Spinal cord (tissue), 9 donors: ENCODE measurements at regions not wholly inside any gene's neighbourhood (a gene's known extent, or its start where the extent isn't known, plus 50 kb on each side); places are given as distances from the start of the nearest gene placed in this dataset.

Experiments
- DNase-seq, 6 donors: peaks; one replicate each; pipeline versions ENCODE4 v3.0.0 to v3.0.0-alpha.2; 2013 to 2015; ENCODE audit warnings: low spot score in 6 of 6, low read depth in 4 of 6
- H3K27ac ChIP-seq: one replicate; pipeline ENCODE4 v1.5.1; 2013; ENCODE audit warnings: low read depth, low read length, control low read depth
- H3K27me3 ChIP-seq: one replicate; pipeline ENCODE4 v1.6.1; 2013; ENCODE audit warnings: low read length; ENCODE audit not compliant: control insufficient read depth, insufficient read depth
- H3K36me3 ChIP-seq: one replicate; pipeline ENCODE4 v1.6.1; 2013; ENCODE audit warnings: low read length; ENCODE audit not compliant: control insufficient read depth, insufficient read depth
- H3K4me1 ChIP-seq: one replicate; pipeline ENCODE4 v1.6.1; 2013; ENCODE audit warnings: low read length; ENCODE audit not compliant: control insufficient read depth, insufficient read depth
- H3K4me3 ChIP-seq: one replicate; pipeline ENCODE4 v1.5.1; 2013; ENCODE audit warnings: low read depth, low read length, control low read depth
- H3K9me3 ChIP-seq: one replicate; pipeline ENCODE4 v1.6.1; 2013; ENCODE audit warnings: low read length; ENCODE audit not compliant: control insufficient read depth, insufficient read depth
- WGBS: methylation state at CpG from one replicate; pipeline ENCODE4 v1.1.5; 2013; ENCODE audit warnings: missing lambda C conversion rate; ENCODE audit not compliant: insufficient coverage; 5-methylcytosine and 5-hydroxymethylcytosine counted together
- donor health status: healthy.

DNA sequence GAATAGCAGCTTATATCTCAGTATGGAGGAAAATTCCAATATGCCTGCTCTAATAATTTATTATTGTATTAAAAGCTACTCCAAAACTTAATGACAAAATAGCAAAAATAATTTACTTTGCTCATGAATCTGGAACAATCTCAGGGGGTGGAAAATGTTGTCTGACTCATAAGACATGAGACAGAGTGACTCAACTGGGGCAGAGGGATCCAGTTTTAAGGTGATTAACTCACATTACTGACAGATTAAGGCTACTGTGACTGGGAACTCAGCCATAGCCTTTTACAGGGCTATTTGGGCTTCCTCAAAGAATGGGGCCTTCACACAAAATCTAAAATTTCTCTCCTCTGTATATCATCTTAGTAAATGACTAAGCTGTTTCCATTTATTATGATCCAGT, 1172.9 kb downstream of the CDH12 start:
- Histone ChIP-seq H3K4me3 (no peak overlapping the region), H3K4me1 (no peaks in the 10 kb centered on the region), H3K36me3 (no peaks in the 10 kb centered on the region), H3K27me3 (no peaks in the 10 kb centered on the region), H3K27ac (no peak overlapping the region), H3K9me3 (no peaks in the 10 kb centered on the region)
- no peak for DNase-seq

DNA sequence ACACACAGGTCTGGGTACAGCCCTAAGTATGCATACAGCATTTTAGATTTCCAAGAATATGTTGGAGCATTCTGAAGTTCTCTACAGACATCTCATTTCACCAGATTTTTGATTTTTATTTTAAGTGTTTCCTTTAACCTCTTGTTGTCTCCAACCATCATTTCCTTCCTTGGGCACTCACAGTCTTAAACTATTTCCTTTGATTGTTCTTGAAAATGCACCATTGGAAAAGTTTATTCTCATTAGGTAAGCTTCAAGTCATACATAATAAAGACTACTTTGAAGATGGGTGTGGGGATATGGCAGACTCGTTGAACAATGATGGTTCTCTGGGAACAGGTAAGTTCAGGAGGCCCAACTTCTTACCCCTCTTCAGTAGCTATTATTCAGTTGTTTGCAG, 1174.6 kb downstream of the CDH12 start:
- H3K36me3 ChIP-seq: no peaks in the 10 kb centered on the region
- H3K27ac ChIP-seq: no peak overlapping the region
- DNase-seq: no peak
- no CpG with 5 or more reads among the region's 1 CpG for WGBS
- no peaks in the 10 kb centered on the region for H3K27me3 ChIP-seq
- no peaks in the 10 kb centered on the region for H3K4me1 ChIP-seq
- H3K9me3 ChIP-seq: no peaks in the 10 kb centered on the region
- no peak overlapping the region for H3K4me3 ChIP-seq

DNA sequence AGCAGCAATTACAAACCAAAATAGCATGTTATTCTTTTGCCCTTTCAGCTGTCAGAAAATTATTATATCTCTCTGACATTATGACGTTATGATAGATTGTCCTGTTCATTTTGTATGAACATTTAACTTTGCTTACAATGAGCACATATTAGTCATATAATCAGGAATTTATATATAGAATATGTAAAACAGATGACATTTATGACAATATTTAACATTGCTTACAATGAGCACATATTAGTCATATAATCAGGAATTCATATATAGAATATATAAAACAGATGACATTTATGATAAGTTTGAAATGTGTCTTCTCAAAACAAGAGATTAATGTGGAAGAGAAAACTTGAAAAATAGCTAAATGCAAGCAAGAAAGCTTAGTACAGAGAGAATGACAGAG, 1180.2 kb downstream of the CDH12 start:
- WGBS: no CpG with 5 or more reads among the region's 1 CpG
- H3K9me3 ChIP-seq: no peaks in the 10 kb centered on the region
- no peak for DNase-seq
- no peaks in the 10 kb centered on the region for H3K4me1 ChIP-seq
- no peak overlapping the region for H3K4me3 ChIP-seq
- no peaks in the 10 kb centered on the region for H3K27me3 ChIP-seq
- no peak overlapping the region for H3K27ac ChIP-seq
- no peaks in the 10 kb centered on the region for H3K36me3 ChIP-seq

DNA sequence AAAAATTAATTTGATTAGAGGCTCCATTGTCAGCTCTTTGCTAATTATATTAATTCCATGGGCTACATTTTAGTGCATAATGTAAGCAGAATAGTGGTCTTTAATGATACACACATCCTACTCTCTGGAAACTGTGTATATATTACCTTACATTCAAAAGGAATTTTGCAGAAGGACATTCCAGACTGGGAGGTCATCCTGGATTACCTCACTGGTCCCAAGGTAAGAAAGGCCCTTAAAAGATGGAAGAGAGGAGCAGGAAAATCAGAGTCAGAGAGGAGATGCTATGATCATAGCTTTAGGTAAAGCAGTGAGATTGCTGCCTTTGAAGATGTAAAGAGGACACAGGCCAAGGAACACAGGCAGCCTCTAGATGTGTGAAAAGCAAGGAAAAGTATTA, 1180.8 kb downstream of the CDH12 start:
- H3K36me3 ChIP-seq: no peaks in the 10 kb centered on the region
- no peaks in the 10 kb centered on the region for H3K4me1 ChIP-seq
- DNase-seq: no peak
- H3K27ac ChIP-seq: no peak overlapping the region
- H3K9me3 ChIP-seq: no peaks in the 10 kb centered on the region
- no peaks in the 10 kb centered on the region for H3K27me3 ChIP-seq
- no peak overlapping the region for H3K4me3 ChIP-seq

DNA sequence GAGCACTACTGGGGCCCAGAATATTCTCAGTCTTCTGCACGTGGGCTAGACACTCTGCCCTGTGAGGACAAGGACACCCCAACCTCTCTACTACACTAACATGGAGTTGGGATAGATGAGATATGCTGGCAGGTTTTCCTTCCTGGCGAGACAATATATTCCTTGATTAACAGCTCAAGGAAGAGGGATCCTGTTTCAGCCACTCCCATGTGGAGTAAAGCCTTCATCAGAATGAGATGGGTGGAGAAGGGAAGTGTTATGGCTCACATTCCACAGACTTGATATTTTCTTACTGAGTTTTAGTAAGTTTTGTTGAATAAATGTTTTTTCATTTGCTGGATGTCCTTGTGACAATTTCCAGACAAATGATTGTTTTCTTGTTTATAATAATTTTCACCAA, 1187.6 kb downstream of the CDH12 start:
- Histone ChIP-seq H3K27ac (no peak overlapping the region), H3K4me1 (no peaks in the 10 kb centered on the region), H3K9me3 (no peaks in the 10 kb centered on the region), H3K27me3 (no peaks in the 10 kb centered on the region), H3K4me3 (no peak overlapping the region), H3K36me3 (no peaks in the 10 kb centered on the region)
- no CpG with 5 or more reads among the region's 2 CpGs for WGBS
- DNase-seq: no peak

DNA sequence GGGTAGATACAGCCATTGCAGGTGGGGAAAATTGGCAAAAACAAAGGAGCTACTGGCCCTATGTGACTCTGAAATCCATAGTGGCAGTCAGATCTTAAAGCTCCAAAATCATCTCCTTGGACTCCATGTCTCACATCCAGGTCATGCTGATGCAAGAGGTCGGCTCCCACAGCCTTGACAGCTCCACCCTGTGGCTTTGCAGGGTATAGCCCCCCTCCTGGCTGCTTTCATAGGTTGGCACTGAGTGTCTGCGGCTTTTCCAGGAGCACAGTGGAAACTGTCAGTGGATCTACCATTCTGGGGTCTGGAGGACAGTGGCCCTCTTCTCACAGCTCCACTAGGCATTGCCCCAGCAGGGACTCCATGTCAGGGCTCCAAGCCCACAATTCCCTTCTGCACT, 1190.1 kb downstream of the CDH12 start:
- Histone ChIP-seq H3K4me3 (no peak overlapping the region), H3K27me3 (no peaks in the 10 kb centered on the region), H3K36me3 (no peaks in the 10 kb centered on the region), H3K4me1 (no peaks in the 10 kb centered on the region), H3K27ac (no peak overlapping the region), H3K9me3 (no peaks in the 10 kb centered on the region)
- WGBS: 76% methylated on average over 2 of the region's 2 CpGs
- no peak for DNase-seq

DNA sequence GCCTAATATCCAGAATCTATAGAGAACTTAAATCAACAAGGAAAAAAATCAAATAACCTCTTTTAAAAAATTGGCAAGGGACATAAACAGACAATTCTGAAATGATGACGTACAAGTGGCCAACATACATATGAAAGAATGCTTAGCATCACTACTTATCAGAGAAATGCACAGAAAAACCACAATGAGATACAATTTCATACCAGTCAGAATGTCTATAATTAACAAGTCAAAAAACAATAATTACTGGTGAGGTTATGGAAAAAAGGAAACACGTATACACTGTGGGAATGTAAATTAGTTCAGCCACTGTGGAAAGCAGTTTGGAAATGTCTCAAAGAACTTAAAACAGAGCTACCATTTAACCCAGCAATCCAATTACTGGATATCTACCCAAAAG, 1192.0 kb downstream of the CDH12 start:
- no peaks in the 10 kb centered on the region for H3K9me3 ChIP-seq
- no peak for DNase-seq
- H3K4me1 ChIP-seq: no peaks in the 10 kb centered on the region
- no peaks in the 10 kb centered on the region for H3K27me3 ChIP-seq
- no peaks in the 10 kb centered on the region for H3K36me3 ChIP-seq
- H3K27ac ChIP-seq: no peak overlapping the region
- WGBS: no CpG with 5 or more reads among the region's 2 CpGs
- H3K4me3 ChIP-seq: no peak overlapping the region

DNA sequence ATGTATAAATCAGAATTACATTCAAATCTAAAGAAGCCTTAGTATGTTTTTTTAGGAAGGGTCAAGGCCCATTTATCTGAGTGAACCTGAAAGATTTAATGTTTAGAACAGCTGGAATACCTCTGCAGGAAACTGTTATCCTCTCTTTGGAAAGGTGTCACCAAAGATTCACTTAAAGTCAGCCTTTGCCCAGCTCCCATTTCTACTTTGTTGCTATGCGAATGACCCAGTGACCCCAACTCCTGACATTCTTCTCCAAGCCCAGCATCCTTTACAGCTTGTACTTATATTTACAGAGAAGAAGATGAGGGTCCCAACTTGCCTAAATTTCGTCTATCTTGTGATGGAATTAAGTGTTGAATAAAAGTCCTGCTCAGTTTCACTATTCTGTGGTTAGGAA, 1198.6 kb downstream of the CDH12 start:
- 60% methylated on average over 1 of the region's 2 CpGs for WGBS
- no peaks in the 10 kb centered on the region for H3K9me3 ChIP-seq
- no peak overlapping the region for H3K27ac ChIP-seq
- H3K4me1 ChIP-seq: no peaks in the 10 kb centered on the region
- no peaks in the 10 kb centered on the region for H3K27me3 ChIP-seq
- no peak for DNase-seq
- H3K4me3 ChIP-seq: no peak overlapping the region
- H3K36me3 ChIP-seq: no peaks in the 10 kb centered on the region

DNA sequence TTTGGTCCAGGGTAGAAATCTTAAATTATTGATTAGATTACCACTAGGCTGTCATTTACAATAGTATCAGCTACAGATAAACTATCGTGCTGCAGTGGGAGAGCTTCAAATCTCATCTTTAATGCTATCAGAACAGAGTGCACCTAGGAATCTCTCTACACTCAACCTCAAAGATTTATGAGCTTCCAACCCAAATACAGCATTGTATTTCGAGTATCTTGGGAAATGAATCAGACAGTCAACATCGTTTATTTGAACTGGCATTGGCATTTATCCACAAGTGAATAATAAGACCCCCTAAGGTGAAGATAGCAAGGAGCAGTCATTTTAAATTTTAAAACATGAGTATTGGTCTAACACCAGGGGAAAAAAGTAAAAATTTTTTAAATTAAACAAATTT, 1203.2 kb downstream of the CDH12 start:
- Histone ChIP-seq H3K27me3 (no peaks in the 10 kb centered on the region), H3K9me3 (no peaks in the 10 kb centered on the region), H3K36me3 (no peaks in the 10 kb centered on the region), H3K27ac (no peak overlapping the region), H3K4me3 (no peak overlapping the region), H3K4me1 (no peaks in the 10 kb centered on the region)
- no CpG with 5 or more reads among the region's 3 CpGs for WGBS
- no peak for DNase-seq

DNA sequence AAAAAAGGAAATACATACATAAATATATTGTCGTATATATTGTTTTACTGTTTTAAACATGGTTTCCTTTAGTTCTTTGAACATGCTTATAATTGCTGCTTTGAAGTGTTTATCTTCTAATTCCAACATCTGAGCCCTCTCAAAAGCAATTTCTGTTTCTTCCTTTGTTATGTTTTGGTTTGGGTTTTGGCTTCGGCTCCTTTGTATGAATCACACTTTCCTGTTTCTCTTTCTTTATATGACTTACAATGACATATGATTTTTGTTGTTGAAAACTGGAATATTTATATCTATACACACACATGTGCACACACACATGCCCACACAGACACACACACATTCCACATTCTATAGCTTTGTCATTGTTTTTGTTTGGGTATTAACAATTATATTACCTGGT, 1206.7 kb downstream of the CDH12 start:
- no peaks in the 10 kb centered on the region for H3K27me3 ChIP-seq
- H3K4me1 ChIP-seq: no peaks in the 10 kb centered on the region
- no peaks in the 10 kb centered on the region for H3K36me3 ChIP-seq
- no peak for DNase-seq
- no peaks in the 10 kb centered on the region for H3K9me3 ChIP-seq
- H3K27ac ChIP-seq: no peak overlapping the region
- no peak overlapping the region for H3K4me3 ChIP-seq
- no CpG with 5 or more reads among the region's 2 CpGs for WGBS

DNA sequence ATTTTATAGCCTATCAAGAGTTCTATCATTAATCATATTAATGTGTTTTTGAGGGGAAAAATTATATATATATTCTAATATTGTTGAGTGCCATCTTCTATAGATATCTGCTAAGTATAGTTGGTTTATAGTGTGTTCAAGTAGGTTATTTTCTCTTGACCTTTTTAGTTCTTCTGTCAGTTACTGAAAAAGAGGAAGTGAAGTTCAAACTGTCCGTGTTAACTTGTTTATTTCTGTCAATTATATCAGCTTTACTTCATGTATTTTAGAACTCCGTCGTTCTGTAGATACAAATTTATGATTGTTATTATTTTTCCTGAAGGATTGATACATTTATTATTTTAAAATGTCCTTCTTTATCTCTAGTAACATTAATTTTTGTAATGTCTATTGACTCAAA, 1209.1 kb downstream of the CDH12 start:
- DNase-seq: no peak
- H3K4me3 ChIP-seq: no peak overlapping the region
- H3K27me3 ChIP-seq: no peaks in the 10 kb centered on the region
- no peaks in the 10 kb centered on the region for H3K4me1 ChIP-seq
- H3K36me3 ChIP-seq: no peaks in the 10 kb centered on the region
- H3K27ac ChIP-seq: no peak overlapping the region
- WGBS: no CpG with 5 or more reads among the region's 3 CpGs
- no peaks in the 10 kb centered on the region for H3K9me3 ChIP-seq
